MG63 (cell line): ENCODE measurements at regions not wholly inside any gene's neighbourhood (a gene's known extent, or its start where the extent isn't known, plus 50 kb on each side); places are given as distances from the start of the nearest gene placed in this dataset.
A peak's percentile ranks its signal among the peaks of the same experiment; 100 is the strongest.

ENCODE experiments used
- DNase-seq: peaks from one replicate; pipeline ENCODE4 v3.0.0-alpha.2; 2020
- H3K27me3 ChIP-seq: fragments of 250-450 bp; sonication (Bioruptor Pico); 2 replicates; pipeline ENCODE4 v1.5.1; 2020; ENCODE audit warnings: mild to moderate bottlenecking, moderate library complexity
- H3K36me3 ChIP-seq: fragments of 250-450 bp; sonication (Bioruptor Pico); 2 replicates; pipeline ENCODE4 v1.5.1; 2020; ENCODE audit warnings: mild to moderate bottlenecking, moderate library complexity
- H3K4me3 ChIP-seq: fragments of 250-450 bp; sonication (Bioruptor Pico); 2 replicates; pipeline ENCODE4 v1.5.1; 2020; ENCODE audit warnings: mild to moderate bottlenecking, moderate library complexity
- H3K9me3 ChIP-seq: fragments of 250-450 bp; sonication (Bioruptor Pico); 2 replicates; pipeline ENCODE4 v1.5.1; 2020; ENCODE audit warnings: mild to moderate bottlenecking, moderate library complexity

GRCh38 chr3:110381992-110382391 lies 689.6 kb upstream of the NECTIN3 start:
- Histone ChIP-seq H3K4me3 (no peak overlapping the region), H3K27me3 (no peaks in the 10 kb centered on the region), H3K9me3 (no peaks in the 10 kb centered on the region), H3K36me3 (no peaks in the 10 kb centered on the region)
- peak; percentile 20 for DNase-seq

- no peaks in the 10 kb centered on the region for H3K9me3 ChIP-seq
- no peak for DNase-seq
- no peak overlapping the region for H3K4me3 ChIP-seq
- no peaks in the 10 kb centered on the region for H3K27me3 ChIP-seq
- H3K36me3 ChIP-seq: no peaks in the 10 kb centered on the region
Measured at GRCh38 chr3:110383356-110383755, 688.3 kb upstream of the NECTIN3 start.

DNA sequence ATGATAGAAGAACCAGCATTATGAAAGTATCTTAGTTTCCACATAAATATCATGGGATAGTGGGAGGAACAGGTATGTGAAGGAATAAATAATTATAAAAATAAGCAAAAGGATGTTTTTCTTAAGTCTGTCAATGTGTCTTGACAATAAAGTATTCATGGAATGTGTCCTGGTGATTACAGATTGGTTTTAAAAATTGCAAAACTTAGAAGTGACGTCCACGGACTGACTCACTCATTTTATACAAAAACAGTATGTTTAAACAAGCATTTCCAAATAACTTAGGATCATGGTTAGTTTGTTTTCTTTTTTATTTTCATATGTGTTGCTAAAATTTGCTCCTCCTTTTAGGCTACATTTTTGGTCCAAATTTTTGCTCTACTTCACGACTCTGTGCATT lies 687.0 kb upstream of the NECTIN3 start:
- no peak overlapping the region for H3K4me3 ChIP-seq
- no peak for DNase-seq
- no peaks in the 10 kb centered on the region for H3K9me3 ChIP-seq
- H3K36me3 ChIP-seq: no peaks in the 10 kb centered on the region
- no peaks in the 10 kb centered on the region for H3K27me3 ChIP-seq

DNA sequence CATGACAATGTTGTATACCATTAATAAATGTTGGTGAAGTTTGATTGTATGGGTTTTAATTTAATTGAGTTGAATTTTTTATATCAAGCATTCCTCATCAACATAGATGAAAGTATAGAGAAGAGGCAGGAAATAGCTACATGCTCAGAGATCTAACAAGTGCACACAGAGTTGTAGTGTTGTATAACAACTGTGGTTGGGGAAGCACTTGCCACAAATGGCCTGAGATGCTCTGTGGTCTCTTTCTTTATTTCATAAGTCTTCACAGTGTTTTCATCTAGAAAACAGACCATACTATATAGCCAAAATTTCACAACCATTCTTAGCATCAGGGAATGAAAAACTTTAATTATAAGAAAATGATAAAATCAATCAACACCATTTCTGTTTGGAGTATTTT lies 682.6 kb upstream of the NECTIN3 start:
- Histone ChIP-seq H3K27me3 (no peaks in the 10 kb centered on the region), H3K4me3 (no peak overlapping the region), H3K9me3 (no peaks in the 10 kb centered on the region), H3K36me3 (no peaks in the 10 kb centered on the region)
- no peak for DNase-seq

DNA sequence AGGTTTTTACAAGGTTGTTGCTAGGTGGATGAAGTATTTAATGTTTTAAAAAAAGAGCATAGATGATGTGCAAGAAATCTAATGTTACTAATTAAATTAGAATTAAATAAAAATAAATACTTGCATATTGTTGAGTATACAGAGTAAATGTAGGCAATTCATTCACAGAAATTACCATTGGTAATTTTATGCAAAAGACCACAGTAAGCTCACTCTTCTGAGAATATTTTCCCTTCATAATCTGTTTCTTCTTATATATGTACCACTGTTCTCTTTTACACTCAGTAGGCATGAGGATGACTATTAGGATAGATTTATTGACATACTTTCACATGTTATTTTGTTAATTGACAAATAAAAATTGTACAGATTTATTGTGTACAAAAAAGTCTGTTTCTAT lies 681.2 kb upstream of the NECTIN3 start:
- no peaks in the 10 kb centered on the region for H3K36me3 ChIP-seq
- no peaks in the 10 kb centered on the region for H3K9me3 ChIP-seq
- H3K4me3 ChIP-seq: no peak overlapping the region
- H3K27me3 ChIP-seq: no peaks in the 10 kb centered on the region
- no peak for DNase-seq

GRCh38 chr3:110391042-110391441 lies 680.6 kb upstream of the NECTIN3 start:
- no peaks in the 10 kb centered on the region for H3K9me3 ChIP-seq
- DNase-seq: no peak
- H3K27me3 ChIP-seq: no peaks in the 10 kb centered on the region
- H3K4me3 ChIP-seq: no peak overlapping the region
- no peaks in the 10 kb centered on the region for H3K36me3 ChIP-seq

- Histone ChIP-seq H3K27me3 (no peaks in the 10 kb centered on the region), H3K9me3 (no peaks in the 10 kb centered on the region), H3K4me3 (no peak overlapping the region), H3K36me3 (no peaks in the 10 kb centered on the region)
- DNase-seq: no peak
Measured at GRCh38 chr3:110391640-110392395, 679.8 kb upstream of the NECTIN3 start.

DNA sequence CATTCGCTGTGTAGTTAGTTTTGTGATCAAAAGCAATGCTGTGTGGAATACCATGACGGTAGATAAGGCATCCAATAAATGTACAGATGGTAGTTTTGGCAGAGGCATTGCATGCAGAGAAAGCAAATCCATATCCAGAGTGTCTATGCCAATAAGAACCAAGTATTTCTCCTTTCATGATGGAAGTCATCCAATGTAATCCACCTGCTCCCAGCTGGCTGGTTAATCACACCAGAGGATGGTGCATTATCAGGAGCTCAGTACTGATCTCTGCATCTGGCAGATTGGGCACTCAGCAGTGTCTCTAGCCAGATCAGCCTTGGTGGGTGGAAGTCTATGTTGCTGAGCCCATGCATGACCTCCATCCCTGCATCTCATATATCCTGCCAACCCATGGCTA lies 677.7 kb upstream of the NECTIN3 start:
- Histone ChIP-seq H3K36me3 (no peaks in the 10 kb centered on the region), H3K9me3 (no peaks in the 10 kb centered on the region), H3K4me3 (no peak overlapping the region), H3K27me3 (no peaks in the 10 kb centered on the region)
- DNase-seq: no peak

DNA sequence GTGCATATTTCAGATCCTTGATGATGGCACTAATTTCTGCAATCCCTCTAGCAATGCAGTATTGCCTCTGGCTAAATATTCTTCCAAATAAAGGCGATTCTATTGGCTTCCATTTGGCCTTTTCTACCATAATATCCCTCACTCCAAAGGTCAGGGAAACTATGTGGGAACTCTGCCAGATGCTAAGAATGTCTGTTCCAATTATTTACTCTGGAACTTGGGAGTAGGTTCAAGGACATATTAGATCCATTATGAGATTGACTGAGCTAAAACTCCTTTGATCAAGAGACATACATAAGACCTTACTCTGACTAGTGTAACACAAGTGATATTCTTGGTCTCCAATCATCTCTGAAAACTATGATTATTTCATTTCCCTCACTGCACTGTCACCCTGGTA lies 674.5 kb upstream of the NECTIN3 start:
- Histone ChIP-seq H3K36me3 (no peaks in the 10 kb centered on the region), H3K27me3 (no peaks in the 10 kb centered on the region), H3K4me3 (no peak overlapping the region), H3K9me3 (no peaks in the 10 kb centered on the region)
- no peak for DNase-seq

DNA sequence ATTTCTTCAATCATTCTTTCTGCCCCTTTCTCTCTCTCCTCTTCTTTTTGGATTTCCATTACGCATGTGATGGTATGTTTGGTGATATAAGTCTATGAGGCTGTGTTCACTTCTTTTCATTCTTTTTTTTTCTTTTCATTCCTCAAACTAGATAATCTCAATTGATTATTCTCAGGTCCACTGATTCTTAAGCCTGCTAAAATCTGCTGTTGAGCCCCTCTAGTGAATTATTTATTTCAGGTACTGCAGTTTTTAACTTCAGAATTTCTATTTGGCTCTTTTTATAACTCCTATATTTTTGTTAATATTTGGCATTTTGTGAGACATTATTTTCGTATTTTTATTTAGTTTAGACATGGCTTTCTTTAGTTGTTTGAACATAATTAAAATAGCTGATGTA lies 671.3 kb upstream of the NECTIN3 start:
- H3K36me3 ChIP-seq: no peaks in the 10 kb centered on the region
- DNase-seq: no peak
- H3K27me3 ChIP-seq: no peaks in the 10 kb centered on the region
- no peaks in the 10 kb centered on the region for H3K9me3 ChIP-seq
- H3K4me3 ChIP-seq: no peak overlapping the region

DNA sequence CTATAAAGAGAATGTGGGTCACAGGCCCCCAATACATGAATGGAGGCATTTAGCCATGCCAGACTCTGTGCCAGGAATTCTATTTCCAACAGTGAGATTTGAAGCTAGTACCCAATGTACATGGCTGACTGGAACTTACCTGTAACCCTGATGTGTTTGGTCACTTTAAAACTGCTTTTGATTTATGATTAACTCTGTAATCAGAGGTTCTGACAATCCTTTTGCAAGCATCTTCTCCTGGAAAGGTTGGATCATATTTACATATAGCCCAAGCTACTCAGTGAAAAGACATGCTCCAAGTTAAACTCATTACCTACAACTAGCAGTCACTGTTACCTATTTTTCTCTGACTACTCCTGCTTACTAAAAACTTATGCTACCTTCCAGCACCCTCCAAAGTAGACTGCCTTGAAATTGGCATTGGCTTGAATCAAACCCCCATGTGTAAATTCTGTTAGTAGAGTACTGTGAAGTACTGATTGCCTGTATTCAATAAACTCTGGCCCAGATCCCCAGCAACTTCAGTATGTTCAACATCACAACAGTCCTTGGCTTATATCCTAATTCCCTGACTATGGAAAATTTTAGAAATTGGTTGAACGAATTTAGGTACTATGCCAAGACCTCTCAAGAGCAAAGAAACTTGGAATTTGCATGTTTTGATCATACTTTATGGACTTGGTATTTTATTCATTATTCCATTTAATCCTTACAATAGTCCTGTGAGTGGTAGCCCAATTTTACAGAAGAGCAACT lies 665.6 kb upstream of the NECTIN3 start:
- Histone ChIP-seq H3K27me3 (no peaks in the 10 kb centered on the region), H3K4me3 (no peak overlapping the region), H3K9me3 (no peaks in the 10 kb centered on the region), H3K36me3 (no peaks in the 10 kb centered on the region)
- DNase-seq: no peak

GRCh38 chr3:110413266-110413665 lies 658.4 kb upstream of the NECTIN3 start:
- Histone ChIP-seq H3K27me3 (no peaks in the 10 kb centered on the region), H3K9me3 (no peaks in the 10 kb centered on the region), H3K36me3 (no peaks in the 10 kb centered on the region), H3K4me3 (no peak overlapping the region)
- no peak for DNase-seq

DNA sequence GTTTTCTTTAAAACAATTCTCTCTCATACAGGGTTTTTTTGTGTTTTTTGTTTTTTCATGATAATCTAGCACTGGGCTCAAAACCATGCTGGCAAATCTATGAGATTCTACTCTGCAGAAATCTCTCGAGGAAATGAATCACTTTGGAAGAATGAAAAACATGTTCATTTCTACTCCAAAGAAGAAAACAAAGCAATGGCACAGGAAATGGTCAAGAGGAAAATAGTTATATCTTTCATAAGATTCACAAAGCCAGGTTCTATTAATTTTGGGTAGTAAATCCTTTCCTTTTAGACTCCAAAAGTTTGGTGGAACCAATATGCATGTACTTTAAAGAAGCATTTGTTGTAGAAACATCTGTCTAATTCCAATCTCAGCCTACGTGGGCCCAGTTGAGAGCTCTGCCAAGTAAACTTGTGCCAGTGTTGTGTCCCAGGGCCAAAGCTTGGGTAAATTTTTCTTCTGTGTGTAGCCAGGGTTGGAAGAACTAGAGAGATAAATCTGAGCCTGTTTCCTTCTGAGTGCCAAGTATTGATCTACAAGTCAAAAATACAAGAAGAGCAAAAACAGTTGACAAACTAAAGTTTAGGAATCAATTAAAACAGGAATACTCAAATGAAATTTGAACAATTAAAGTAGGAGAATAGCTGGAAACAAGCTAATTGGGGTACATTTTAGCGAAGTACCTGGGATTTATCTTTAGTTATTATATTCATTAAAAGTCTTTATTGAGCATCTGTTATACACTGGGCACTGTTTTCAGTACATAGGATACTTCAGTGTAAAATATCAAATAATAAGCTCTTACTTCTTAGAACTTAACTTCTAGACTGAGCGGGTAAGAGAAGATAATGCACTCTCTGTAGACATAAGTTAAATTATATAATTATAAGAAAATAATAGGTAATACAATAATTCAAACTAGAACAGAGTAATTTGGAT lies 657.5 kb upstream of the NECTIN3 start:
- no peak overlapping the region for H3K4me3 ChIP-seq
- no peaks in the 10 kb centered on the region for H3K36me3 ChIP-seq
- DNase-seq: peak; percentile 66
- H3K27me3 ChIP-seq: no peaks in the 10 kb centered on the region
- H3K9me3 ChIP-seq: peaks cover 2% of the 10 kb centered on the region; the same call in 1 of the 2 replicates

- Histone ChIP-seq H3K36me3 (no peaks in the 10 kb centered on the region), H3K9me3 (peaks cover 2% of the 10 kb centered on the region; the same call in 1 of the 2 replicates), H3K27me3 (no peaks in the 10 kb centered on the region), H3K4me3 (no peak overlapping the region)
- DNase-seq: no peak
Measured at GRCh38 chr3:110414855-110415254, 656.8 kb upstream of the NECTIN3 start.

DNA sequence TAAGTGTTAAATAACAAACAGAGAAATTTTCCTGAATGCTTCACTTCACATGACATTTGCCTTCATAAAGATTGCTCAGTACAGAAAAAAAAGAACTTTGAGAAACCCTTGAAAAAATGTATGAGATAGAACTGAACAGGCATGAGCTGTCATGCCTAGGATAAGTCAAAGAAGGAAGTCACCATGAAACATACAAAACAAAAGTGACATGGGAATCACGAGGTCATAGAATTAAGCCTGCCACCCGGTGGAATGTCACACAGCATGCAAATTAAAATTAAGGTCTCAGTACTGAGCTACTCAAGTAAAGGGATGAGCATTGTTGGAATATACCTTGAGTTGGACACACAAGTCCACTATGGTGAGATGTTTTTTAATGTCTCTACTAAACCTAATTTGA lies 652.5 kb upstream of the NECTIN3 start:
- no peak for DNase-seq
- Histone ChIP-seq H3K36me3 (peaks cover 3% of the 10 kb centered on the region; the same call in 1 of the 2 replicates), H3K4me3 (no peak overlapping the region), H3K9me3 (peaks cover 2% of the 10 kb centered on the region; the same call in 1 of the 2 replicates), H3K27me3 (no peaks in the 10 kb centered on the region)

- Histone ChIP-seq H3K27me3 (no peaks in the 10 kb centered on the region), H3K9me3 (peaks cover 2% of the 10 kb centered on the region; the same call in 1 of the 2 replicates), H3K4me3 (no peak overlapping the region), H3K36me3 (peaks cover 3% of the 10 kb centered on the region; the same call in 1 of the 2 replicates)
- DNase-seq: no peak
Measured at GRCh38 chr3:110419601-110420000, 652.0 kb upstream of the NECTIN3 start.

DNA sequence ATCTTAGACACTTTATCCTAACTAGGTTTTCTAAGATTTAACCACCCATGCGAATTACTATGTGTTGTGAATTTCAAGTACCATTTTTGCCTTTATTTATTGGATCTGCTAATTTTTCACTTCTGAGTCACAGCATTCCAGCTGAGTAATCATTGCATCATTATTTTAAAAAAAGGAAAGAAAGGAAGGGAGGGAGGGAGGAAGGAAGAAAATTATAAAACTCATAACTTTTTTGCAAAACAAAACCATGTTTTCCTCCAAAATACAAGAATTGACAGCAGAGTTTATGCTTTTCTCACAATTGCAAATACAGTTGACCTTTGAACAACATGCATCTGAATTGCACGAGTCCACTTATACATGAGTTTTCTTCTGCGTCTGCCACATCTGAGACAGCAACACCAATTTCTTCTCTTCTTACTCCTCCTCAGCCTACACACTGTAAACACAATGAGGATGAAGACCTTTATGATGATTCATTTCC lies 651.4 kb upstream of the NECTIN3 start:
- Histone ChIP-seq H3K36me3 (peaks cover 3% of the 10 kb centered on the region; the same call in 1 of the 2 replicates), H3K4me3 (no peak overlapping the region), H3K27me3 (no peaks in the 10 kb centered on the region), H3K9me3 (peaks cover 2% of the 10 kb centered on the region; the same call in 1 of the 2 replicates)
- no peak for DNase-seq
